GM21526 (cell line): ENCODE measurements at regions not wholly inside any gene's neighbourhood (a gene's known extent, or its start where the extent isn't known, plus 50 kb on each side); places are given as distances from the start of the nearest gene placed in this dataset.
"Not testable (repeated sequence)": the region's sequence is repeated elsewhere in the genome, so short reads cannot be mapped to it uniquely, and the experiment has no call there.

ENCODE experiments used
- ATAC-seq: cut with Tn5 transposase; IDR thresholded peaks from one replicate; pipeline ENCODE4 v1.9.1; 2021; ENCODE audit warnings: moderate library complexity; ENCODE audit not compliant: unreplicated experiment, low FRiP score

- no peak for ATAC-seq
Observed at GRCh38 chr21:26332867-26333266, 162.3 kb upstream of the APP start.

- no peak for ATAC-seq
Observed at GRCh38 chr21:26331205-26331980, 160.8 kb upstream of the APP start.

- ATAC-seq = no peak
Observed at GRCh38 chr21:26320596-26320995, 150.0 kb upstream of the APP start.

GRCh38 chr21:26307640-26308039 is 137.1 kb upstream of the APP start:
- no peak for ATAC-seq

- ATAC-seq = no peak
Observed at GRCh38 chr21:26297851-26298250, 127.3 kb upstream of the APP start.

GRCh38 chr21:26293141-26293946 is 122.8 kb upstream of the APP start:
- no peak for ATAC-seq

- no peak for ATAC-seq
Observed at GRCh38 chr21:26288026-26288425, 117.5 kb upstream of the APP start.

GRCh38 chr21:26284531-26284930 is 114.0 kb upstream of the APP start:
- ATAC-seq = no peak

GRCh38 chr21:26282058-26282457 is 111.5 kb upstream of the APP start:
- no peak for ATAC-seq

- no peak for ATAC-seq
Observed at GRCh38 chr21:26281506-26281905, 110.9 kb upstream of the APP start.

GRCh38 chr21:26280775-26281174 is 110.2 kb upstream of the APP start:
- no peak for ATAC-seq

GRCh38 chr21:26280148-26280547 is 109.6 kb upstream of the APP start:
- no peak for ATAC-seq

- ATAC-seq = no peak
Observed at GRCh38 chr21:26275801-26276200, 105.2 kb upstream of the APP start.

GRCh38 chr21:26273686-26274313 is 103.2 kb upstream of the APP start:
- no peak for ATAC-seq

GRCh38 chr21:26267389-26267788 is 96.8 kb upstream of the APP start:
- no peak for ATAC-seq

GRCh38 chr21:26246073-26246472 is 75.5 kb upstream of the APP start:
- no peak for ATAC-seq

- no peak for ATAC-seq
Observed at GRCh38 chr21:26245428-26245827, 74.9 kb upstream of the APP start.

- ATAC-seq = no peak
Observed at GRCh38 chr21:26238646-26239045, 68.1 kb upstream of the APP start.

GRCh38 chr21:26236281-26236680 is 65.7 kb upstream of the APP start:
- no peak for ATAC-seq

GRCh38 chr21:26233297-26233696 is 62.7 kb upstream of the APP start:
- not testable (repeated sequence) for ATAC-seq

GRCh38 chr21:26232491-26232890 is 61.9 kb upstream of the APP start:
- not testable (repeated sequence) for ATAC-seq
